Common myeloid progenitor, CD34-positive (primary cell): ENCODE measurements at regions not wholly inside any gene's neighbourhood (a gene's known extent, or its start where the extent isn't known, plus 50 kb on each side); places are given as distances from the start of the nearest gene placed in this dataset.

Experiments used
- CTCF ChIA-PET: fragments of 350-600 bp; sonication (Branson Sonifier 250); formaldehyde crosslinking; loops from one replicate; lab custom pipeline; 2021; ENCODE audit warnings: antibody characterized with exemption; lab: Charles Lee
- POLR2A ChIA-PET: fragments of 350-600 bp; sonication (Branson Sonifier 250); formaldehyde crosslinking; loops from one replicate; lab custom pipeline; 2021; ENCODE audit warnings: antibody characterized with exemption; lab: Charles Lee
- DNase-seq, 3 donors: peaks; one replicate each; pipeline versions ENCODE4 v3.0.0 to v3.0.0-alpha.2; 2013
- H3K27ac ChIP-seq, 2 experiments: 1 replicate in 1 of 2; 2 replicates in 1 of 2; pipeline ENCODE4 v1.7.0; 2013; ENCODE audit warnings: inconsistent platforms in 2 of 2, low read length in 2 of 2, mild to moderate bottlenecking in 2 of 2, low read depth in 1 of 2, moderate library complexity in 1 of 2; ENCODE audit not compliant: severe bottlenecking in 2 of 2, insufficient read depth in 1 of 2, poor library complexity in 1 of 2
- H3K27me3 ChIP-seq, 5 experiments: replicated peaks in 2 of 5; 1 replicate in 3 of 5; 2 replicates in 2 of 5; pipeline versions ENCODE4 v1.6.1 to v1.7.0; 2013; ENCODE audit warnings: low read length in 4 of 5, mild to moderate bottlenecking in 2 of 5, moderate library complexity in 2 of 5, inconsistent platforms in 1 of 5; ENCODE audit not compliant: insufficient read depth in 5 of 5, control insufficient read depth in 4 of 5
- H3K36me3 ChIP-seq, 4 experiments: 1 replicate in 2 of 4; 2 replicates in 2 of 4; pipeline versions ENCODE4 v1.6.1 to v1.7.0; 2013; ENCODE audit warnings: low read length in 3 of 4, control low read depth in 1 of 4, mild to moderate bottlenecking in 1 of 4; ENCODE audit not compliant: control insufficient read depth in 4 of 4, insufficient read depth in 4 of 4
- H3K4me1 ChIP-seq, 4 experiments: 1 replicate in 3 of 4; 2 replicates in 1 of 4; pipeline versions ENCODE4 v1.6.1 to v1.7.1; 2013; ENCODE audit warnings: low read length in 3 of 4, mild to moderate bottlenecking in 3 of 4, control low read depth in 1 of 4, inconsistent platforms in 1 of 4, moderate library complexity in 1 of 4; ENCODE audit not compliant: control insufficient read depth in 4 of 4, insufficient read depth in 4 of 4; ENCODE audit errors: control extremely low read depth in 1 of 4
- H3K4me3 ChIP-seq, 7 experiments: 1 replicate in 4 of 7; 2 replicates in 3 of 7; pipeline versions ENCODE4 v1.5.1 to v1.7.0; 2013; ENCODE audit warnings: mild to moderate bottlenecking in 7 of 7, low read length in 6 of 7, moderate library complexity in 6 of 7, inconsistent platforms in 2 of 7, low read depth in 2 of 7, control low read depth in 1 of 7; ENCODE audit not compliant: insufficient read depth in 4 of 7, control insufficient read depth in 1 of 7; ENCODE audit errors: extremely low read depth in 1 of 7
- H3K9me3 ChIP-seq, 5 experiments: 1 replicate in 4 of 5; 2 replicates in 1 of 5; pipeline versions ENCODE4 v1.6.1 to v1.7.1; 2013; ENCODE audit warnings: low read length in 4 of 5, mild to moderate bottlenecking in 2 of 5, inconsistent platforms in 1 of 5, low read depth in 1 of 5, moderate library complexity in 1 of 5; ENCODE audit not compliant: control insufficient read depth in 4 of 5, insufficient read depth in 2 of 5; ENCODE audit errors: control extremely low read depth in 1 of 5
- WGBS: methylation state at CpG from one replicate; pipeline ENCODE4 v1.1.5; 2013; ENCODE audit not compliant: insufficient coverage; 5-methylcytosine and 5-hydroxymethylcytosine counted together

DNA sequence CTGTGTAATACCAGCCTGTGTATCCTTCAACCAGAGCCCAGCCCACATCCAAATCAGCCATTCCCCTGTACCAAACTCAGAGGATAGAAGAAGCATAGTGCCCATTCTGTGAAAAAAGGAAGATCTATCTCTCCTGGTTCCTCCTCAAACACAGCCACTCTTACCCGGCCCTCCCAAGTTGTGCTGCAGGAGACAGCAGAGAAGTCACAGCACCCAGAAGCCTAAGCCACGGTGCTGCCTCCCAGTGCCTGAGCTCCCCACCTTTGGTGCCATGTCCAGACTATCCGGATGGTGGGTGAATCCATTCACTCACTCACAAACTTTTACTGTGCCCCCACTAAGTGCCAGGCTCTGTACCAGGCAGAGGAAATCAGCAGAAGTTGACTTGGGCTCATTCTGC lies 166.0 kb upstream of the ZMIZ1 start:
- ChIA-PET POLR2A (no interaction called here), CTCF (no interaction called here)
- no peaks in the 10 kb centered on the region for H3K27me3 ChIP-seq

DNA sequence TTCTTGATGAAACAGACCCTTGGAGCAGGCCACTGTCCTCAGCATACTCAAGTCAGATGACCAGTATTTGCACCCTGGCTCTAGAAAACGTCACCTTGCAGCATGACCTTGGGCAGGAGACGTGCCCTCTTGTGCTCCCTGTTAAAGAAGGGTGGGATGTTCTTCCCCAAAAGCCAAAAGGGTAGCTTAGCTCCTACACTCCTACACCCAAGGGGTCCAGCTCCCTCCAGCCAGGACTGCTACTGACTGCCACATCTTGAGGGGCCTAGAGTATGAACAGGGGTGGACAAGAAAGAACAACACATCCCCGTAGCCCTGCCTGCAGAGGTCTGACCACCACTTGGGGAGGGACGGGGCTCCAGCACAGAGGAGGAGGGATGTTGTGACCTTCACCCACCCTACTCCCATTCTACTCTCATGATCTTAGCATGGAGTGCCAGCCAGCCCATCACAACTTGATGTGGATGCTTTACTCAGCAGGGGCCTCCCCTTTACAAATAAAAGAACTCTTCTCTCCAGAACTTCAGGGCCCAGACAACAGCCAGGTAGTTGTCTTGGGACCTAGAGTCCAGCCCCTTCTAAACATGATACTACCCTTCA lies 165.3 kb upstream of the ZMIZ1 start:
- DNase-seq, result no peak
- Histone ChIP-seq H3K4me3 (no peak overlapping the region), H3K9me3 (peaks cover 0 to 2% (median 0%) of the 10 kb centered on the region in 5 experiments), H3K27ac (no peak overlapping the region), H3K4me1 (no peaks in the 10 kb centered on the region), H3K36me3 (no peaks in the 10 kb centered on the region), H3K27me3 (no peaks in the 10 kb centered on the region)
- WGBS, result 100% methylated on average over 1 of the region's 4 CpGs
- POLR2A ChIA-PET, result no interaction called here
- CTCF ChIA-PET, result no interaction called here

More for the DNA sequence above, 166.0 kb upstream of the ZMIZ1 start:
- Histone ChIP-seq H3K36me3 (no peaks in the 10 kb centered on the region), H3K4me3 (no peak overlapping the region), H3K27ac (no peak overlapping the region), H3K4me1 (no peaks in the 10 kb centered on the region), H3K9me3 (peaks cover 0 to 7% (median 3%) of the 10 kb centered on the region in 5 experiments)
- 100% methylated on average over 1 of the region's 3 CpGs for WGBS
- DNase-seq, result no peak

DNA sequence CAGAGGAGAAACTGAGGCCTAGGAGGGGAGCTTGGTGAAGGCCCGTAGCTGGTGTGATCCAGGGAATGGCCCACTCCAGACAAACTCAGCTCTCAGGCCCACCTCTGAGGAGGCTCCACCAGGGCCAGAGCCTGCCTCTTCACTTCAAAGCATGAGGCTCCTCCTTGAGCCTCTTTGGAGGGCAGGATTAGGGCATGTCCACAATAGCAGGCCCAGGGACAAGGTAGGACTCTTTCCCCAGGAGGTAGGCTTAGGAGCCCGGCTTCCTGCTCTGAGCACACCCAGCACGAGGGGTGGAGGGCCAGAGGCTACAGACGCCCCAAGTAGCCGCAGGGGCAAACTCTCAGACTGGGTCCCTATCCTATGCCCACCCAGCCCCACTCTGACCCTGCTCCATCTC lies 164.6 kb upstream of the ZMIZ1 start:
- Histone ChIP-seq H3K27ac (no peak overlapping the region), H3K9me3 (no peaks in the 10 kb centered on the region), H3K4me1 (no peaks in the 10 kb centered on the region), H3K27me3 (no peaks in the 10 kb centered on the region), H3K36me3 (no peaks in the 10 kb centered on the region), H3K4me3 (no peak overlapping the region)
- no peak for DNase-seq
- ChIA-PET POLR2A (no interaction called here), CTCF (no interaction called here)
- 100% methylated on average over 1 of the region's 5 CpGs for WGBS

DNA sequence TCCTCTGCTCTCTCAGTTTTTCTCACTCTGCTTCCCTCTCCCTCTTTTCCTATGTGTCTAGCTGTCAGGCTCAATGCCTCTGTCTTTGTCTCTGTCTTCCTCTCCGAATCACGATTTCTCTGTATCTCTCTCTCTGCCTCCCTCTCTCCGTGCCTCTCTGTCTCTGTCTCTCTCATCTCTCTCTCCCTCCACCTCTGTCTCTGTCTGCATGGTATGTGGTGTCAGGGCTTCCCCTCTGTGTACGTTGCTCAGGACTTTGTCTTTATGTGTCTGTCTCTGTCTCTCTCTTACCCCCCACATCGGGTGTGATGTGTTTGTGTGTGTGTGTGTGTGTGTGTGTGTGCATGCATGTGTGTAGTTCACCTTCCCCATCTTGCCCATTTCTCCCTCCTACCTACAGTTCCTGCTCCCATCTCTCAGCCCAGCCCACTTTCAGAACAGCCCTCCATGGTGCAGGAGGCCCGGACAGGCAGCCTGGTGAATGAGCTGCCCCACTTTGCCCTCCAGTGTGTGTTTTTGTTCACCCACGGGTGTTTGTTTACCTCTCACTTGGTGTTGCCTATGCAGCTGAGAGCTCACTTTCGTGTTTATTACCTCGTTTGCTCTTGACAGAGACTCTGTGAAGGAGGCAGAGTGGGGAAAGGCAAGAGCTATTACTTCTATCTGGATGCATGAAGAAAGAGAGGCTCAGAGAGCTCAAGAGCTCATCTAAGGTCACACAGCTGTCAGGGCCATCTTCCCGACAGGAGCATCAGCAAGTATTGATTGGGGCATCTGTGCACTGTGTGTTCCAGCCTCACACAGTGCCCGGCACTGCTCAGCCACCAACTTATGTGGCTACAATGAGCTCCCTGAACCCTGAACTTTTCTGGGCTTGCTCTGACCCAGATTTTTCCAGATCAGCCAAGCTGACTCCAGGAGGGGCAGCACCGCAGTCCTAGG lies 163.5 kb upstream of the ZMIZ1 start:
- Histone ChIP-seq H3K27ac (no peak overlapping the region), H3K4me3 (no peak overlapping the region), H3K9me3 (no peaks in the 10 kb centered on the region), H3K4me1 (no peaks in the 10 kb centered on the region), H3K36me3 (no peaks in the 10 kb centered on the region), H3K27me3 (no peaks in the 10 kb centered on the region)
- CTCF ChIA-PET, result interaction anchor here (1.0 to 1.1 kb wide), 2 partner anchors 10 to 30 kb away, joined by 3 read pairs; no protein-coding TSS in a partner anchor
- no peak for DNase-seq
- POLR2A ChIA-PET, result interaction anchor here (0.6 kb wide), 1 partner anchor 126 kb away, joined by 4 read pairs; no protein-coding TSS in a partner anchor
- 96% methylated on average over 10 of the region's 12 CpGs for WGBS

DNA sequence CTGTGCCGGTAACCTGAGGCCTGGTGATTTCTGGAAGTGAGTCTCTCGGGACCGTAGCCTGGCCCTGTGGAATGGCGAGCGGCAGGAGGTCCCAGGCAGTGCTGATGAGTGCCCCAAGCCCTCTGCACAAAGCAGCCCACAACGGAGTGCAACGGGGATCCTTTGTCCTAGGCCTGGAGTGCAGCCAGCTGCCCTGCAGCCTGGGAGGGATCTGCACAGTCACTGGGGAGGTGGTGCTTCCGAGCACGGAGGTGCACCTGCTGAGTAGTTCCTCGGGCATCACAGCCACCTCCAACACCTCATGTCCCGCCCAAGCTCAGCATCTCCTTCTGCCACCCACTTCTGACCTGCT lies 162.8 kb upstream of the ZMIZ1 start:
- WGBS, result 97% methylated on average over 10 of the region's 11 CpGs

DNA sequence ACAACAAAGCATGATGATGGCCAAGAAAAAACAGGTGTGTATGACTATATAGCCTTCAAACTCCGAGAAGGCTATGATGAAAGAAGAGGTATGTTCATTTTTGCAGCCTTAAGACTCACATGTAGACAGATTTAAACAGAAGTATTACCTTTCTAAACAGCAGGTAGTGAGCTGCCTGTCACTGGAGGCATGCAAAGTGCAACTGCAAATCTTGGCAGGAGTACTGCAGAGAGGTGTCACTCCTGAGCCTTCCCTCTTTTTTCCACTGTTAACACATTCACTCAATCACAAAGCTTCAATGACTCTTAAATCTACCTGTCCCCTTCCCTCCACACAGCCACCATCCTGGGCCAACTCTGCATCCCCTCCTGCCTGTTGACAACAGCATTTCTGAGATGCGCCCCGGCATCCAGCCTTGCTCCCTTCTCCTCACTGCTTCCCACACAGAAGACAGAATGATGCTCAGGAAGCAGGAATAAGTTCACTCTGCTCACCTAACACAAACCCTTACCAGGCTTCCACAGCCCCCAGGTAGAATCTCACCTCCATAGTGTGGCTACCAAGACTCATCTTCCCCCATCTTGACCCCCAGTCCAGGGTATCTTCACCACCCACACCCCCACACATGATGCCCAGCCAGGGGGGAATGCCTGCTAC lies 161.9 kb upstream of the ZMIZ1 start:
- no peak for DNase-seq
- Histone ChIP-seq H3K9me3 (no peaks in the 10 kb centered on the region), H3K36me3 (no peaks in the 10 kb centered on the region), H3K4me1 (no peaks in the 10 kb centered on the region), H3K27me3 (no peaks in the 10 kb centered on the region), H3K27ac (no peak overlapping the region), H3K4me3 (no peak overlapping the region)
- ChIA-PET CTCF (interaction anchor here (1.5 kb wide), 1 partner anchor 15 kb away, joined by 3 read pairs; no protein-coding TSS in a partner anchor), POLR2A (no interaction called here)
- 100% methylated on average over 2 of the region's 3 CpGs for WGBS

More for the DNA sequence above, 162.8 kb upstream of the ZMIZ1 start:
- no peak overlapping the region for H3K27ac ChIP-seq
- H3K4me1 ChIP-seq, result no peaks in the 10 kb centered on the region
- no peaks in the 10 kb centered on the region for H3K9me3 ChIP-seq
- no peaks in the 10 kb centered on the region for H3K36me3 ChIP-seq
- H3K27me3 ChIP-seq, result no peaks in the 10 kb centered on the region
- H3K4me3 ChIP-seq, result no peak overlapping the region
- no peak for DNase-seq
- ChIA-PET POLR2A (no interaction called here), CTCF (interaction anchor here (1.0 to 1.1 kb wide), 2 partner anchors 11 to 29 kb away, joined by 3 read pairs; no protein-coding TSS in a partner anchor)
